Head of caudate nucleus (tissue), 42 donors: ENCODE measurements at regions not wholly inside any gene's neighbourhood (a gene's known extent, or its start where the extent isn't known, plus 50 kb on each side); places are given as distances from the start of the nearest gene placed in this dataset.
A peak's percentile ranks its signal among the peaks of the same experiment; 100 is the strongest.

Experiments used
- DNase-seq, 42 donors: peaks; one replicate each; pipeline versions ENCODE4 v3.0.0 to v3.0.0-alpha.2; 2020 to 2021; ENCODE audit warnings: mixed read lengths in 7 of 42
- intact Hi-C: fragments of 100-400 bp; cut with DNase I; formaldehyde crosslinking; loops from one replicate; pipeline ENCODE4 v1.15.0; 2022

- intact Hi-C loops: no loop called here
- DNase-seq: no peak
These were observed 1248.3 kb downstream of the SLC16A7 start for GRCh38 chr12:60844101-60844500.

GRCh38 chr12:60844875-60845274, 1249.0 kb downstream of the SLC16A7 start:
- intact Hi-C loops: no loop called here
- no peak for DNase-seq

GRCh38 chr12:60845696-60846095, 1249.9 kb downstream of the SLC16A7 start:
- intact Hi-C loops: no loop called here
- DNase-seq: no peak

GRCh38 chr12:60847281-60847680, 1251.5 kb downstream of the SLC16A7 start:
- intact Hi-C loops: no loop called here
- DNase-seq: no peak

GRCh38 chr12:60849723-60850122, 1253.9 kb downstream of the SLC16A7 start:
- intact Hi-C loops: no loop called here
- no peak for DNase-seq

GRCh38 chr12:60853407-60853806, 1257.6 kb downstream of the SLC16A7 start:
- DNase-seq: no peak
- intact Hi-C loops: no loop called here

- intact Hi-C loops: no loop called here
These were observed 1267.6 kb downstream of the SLC16A7 start for GRCh38 chr12:60863421-60863820.

GRCh38 chr12:60872219-60872618, 1276.4 kb downstream of the SLC16A7 start:
- intact Hi-C loops: no loop called here
- no peak for DNase-seq

More at GRCh38 chr12:60863421-60863820, 1267.6 kb downstream of the SLC16A7 start:
- no peak for DNase-seq

- no peak for DNase-seq
These were observed 1277.3 kb downstream of the SLC16A7 start for GRCh38 chr12:60872850-60873713.

GRCh38 chr12:60874091-60874490, 1278.3 kb downstream of the SLC16A7 start:
- intact Hi-C loops: no loop called here
- no peak for DNase-seq

More at GRCh38 chr12:60872850-60873713, 1277.3 kb downstream of the SLC16A7 start:
- intact Hi-C loops: no loop called here

GRCh38 chr12:60920841-60921495, 1325.1 kb downstream of the SLC16A7 start:
- no peak for DNase-seq
- intact Hi-C loops: no loop called here

- intact Hi-C loops: no loop called here
- no peak for DNase-seq
These were observed 1325.7 kb downstream of the SLC16A7 start for GRCh38 chr12:60921541-60921940.

GRCh38 chr12:60926256-60926655, 1330.4 kb downstream of the SLC16A7 start:
- DNase-seq: no peak
- intact Hi-C loops: no loop called here

- intact Hi-C loops: no loop called here
- no peak for DNase-seq
These were observed 1330.1 kb upstream of the USP15 start for GRCh38 chr12:60930151-60930550.

GRCh38 chr12:60935981-60936761, 1324.0 kb upstream of the USP15 start:
- no peak for DNase-seq
- intact Hi-C loops: no loop called here

- intact Hi-C loops: no loop called here
- no peak for DNase-seq
These were observed 1312.7 kb upstream of the USP15 start for GRCh38 chr12:60947533-60947932.

- no peak for DNase-seq
- intact Hi-C loops: no loop called here
These were observed 1293.1 kb upstream of the USP15 start for GRCh38 chr12:60967128-60967527.

GRCh38 chr12:60977966-60978365, 1282.2 kb upstream of the USP15 start:
- intact Hi-C loops: no loop called here
- DNase-seq: peak in 4 of 42 donors; percentile 5 to 15 (median 7)

GRCh38 chr12:60980558-60980957, 1279.6 kb upstream of the USP15 start:
- no peak for DNase-seq
- intact Hi-C loops: no loop called here

GRCh38 chr12:60981473-60981872, 1278.7 kb upstream of the USP15 start:
- intact Hi-C loops: no loop called here
- DNase-seq: no peak
